Fibroblast of skin of back (primary cell): ENCODE measurements at regions not wholly inside any gene's neighbourhood (a gene's known extent, or its start where the extent isn't known, plus 50 kb on each side); places are given as distances from the start of the nearest gene placed in this dataset.
A peak's percentile ranks its signal among the peaks of the same experiment; 100 is the strongest.

Experiments used
- DNase-seq: peaks from one replicate; pipeline ENCODE4 v3.0.0-alpha.2; 2013

DNA sequence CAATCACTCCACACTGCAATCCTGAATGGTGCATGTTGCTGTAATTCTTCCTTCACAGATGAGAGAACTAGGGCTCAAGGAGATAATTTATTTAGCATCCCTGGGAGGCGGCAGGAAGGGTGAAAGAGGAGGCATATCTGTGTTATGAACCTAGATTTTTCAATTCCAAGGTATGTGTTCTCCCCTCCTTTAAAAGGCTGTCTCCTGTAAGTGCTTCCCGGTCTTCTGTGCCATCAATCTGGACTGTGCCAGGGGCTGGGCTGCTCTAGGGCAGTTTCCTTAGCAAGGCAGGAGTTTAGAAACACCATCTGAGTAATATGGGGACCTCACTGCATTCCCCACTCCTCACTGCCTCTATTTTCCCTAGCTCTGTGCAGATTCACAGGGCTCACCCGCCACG, 185.0 kb downstream of the RFC3 start:
- no peak for DNase-seq

DNA sequence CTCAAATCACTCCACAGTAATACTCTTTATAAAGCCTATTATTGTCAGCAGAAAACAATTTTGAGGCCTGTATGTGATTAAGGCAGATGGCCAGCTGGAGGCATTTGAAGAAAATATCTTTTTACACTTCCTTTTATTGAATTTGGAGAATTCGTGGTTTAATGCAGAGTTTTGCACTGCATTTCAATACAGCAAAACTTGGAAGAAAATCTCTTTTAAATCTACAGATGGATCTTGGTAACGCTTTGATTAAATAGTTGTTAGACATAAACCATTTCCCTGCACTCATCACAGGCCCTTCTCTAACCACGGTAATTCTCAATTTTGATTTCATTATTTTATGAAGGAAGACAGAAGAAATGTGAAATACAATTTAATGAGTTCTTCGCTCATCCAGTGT, 185.7 kb downstream of the RFC3 start:
- DNase-seq = no peak

DNA sequence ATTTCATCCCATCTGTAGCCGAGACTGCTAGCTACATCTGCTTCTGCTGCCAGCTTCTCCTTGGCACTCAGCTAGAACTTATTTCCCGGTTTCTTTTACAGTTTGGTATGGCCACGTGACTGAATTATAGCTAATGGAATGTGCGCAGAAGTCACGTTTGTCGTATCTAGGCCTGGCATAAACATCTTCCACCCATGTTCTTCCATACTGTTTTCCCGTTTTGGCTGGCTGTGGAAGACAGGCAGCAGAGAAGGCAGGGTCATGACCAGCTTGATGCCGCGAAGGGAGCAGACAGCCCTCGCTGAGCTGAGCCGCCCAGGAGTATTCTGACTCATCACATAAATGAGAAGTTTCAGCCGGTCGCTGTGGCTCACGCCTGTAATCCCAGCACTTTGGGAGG, 186.7 kb downstream of the RFC3 start:
- no peak for DNase-seq

DNA sequence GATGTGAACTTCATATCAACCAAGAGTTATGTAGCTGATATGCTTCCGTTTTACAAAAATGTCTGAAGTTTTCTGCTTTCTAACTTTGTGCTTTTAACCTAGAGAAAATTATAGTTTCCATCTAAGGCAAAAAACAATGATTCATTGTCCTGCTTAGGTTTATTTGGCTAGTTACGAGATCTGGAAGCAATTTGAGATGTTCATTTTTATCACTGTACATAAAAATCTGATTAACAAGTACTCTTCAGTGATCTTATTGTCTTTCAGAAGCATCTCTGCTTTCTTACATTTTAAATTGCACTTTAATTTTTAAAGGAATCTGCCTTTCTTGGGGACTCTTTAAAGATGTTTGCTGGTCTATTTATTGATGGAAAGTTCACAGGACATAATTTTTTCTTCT, 188.1 kb downstream of the RFC3 start:
- no peak for DNase-seq

DNA sequence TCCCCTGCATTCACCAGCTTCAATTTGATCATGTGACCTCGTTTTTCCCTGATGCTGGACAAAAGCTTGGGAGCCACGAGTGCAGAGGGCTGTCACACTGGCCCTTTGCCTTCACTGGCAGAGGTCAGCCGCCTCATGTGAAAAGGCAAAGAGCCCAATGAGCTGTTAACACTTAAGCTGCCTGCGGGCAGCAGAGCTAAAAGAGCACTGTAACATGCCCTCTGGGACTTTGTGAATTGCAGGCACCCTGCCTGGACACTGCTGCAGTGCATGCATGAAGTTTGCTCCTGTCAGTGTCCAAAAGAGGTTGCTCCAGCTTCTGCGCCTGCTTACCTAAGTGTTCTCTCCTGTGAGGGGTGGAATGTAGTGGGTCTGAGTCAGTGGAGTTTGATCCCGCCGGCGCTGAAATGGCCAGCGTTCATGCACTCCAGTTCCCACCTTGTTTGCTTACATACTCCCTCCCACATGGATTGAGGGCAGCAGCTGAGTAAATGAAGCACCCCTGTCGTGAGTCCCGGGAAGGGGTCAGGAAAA, 193.7 kb downstream of the RFC3 start:
- DNase-seq = no peak

DNA sequence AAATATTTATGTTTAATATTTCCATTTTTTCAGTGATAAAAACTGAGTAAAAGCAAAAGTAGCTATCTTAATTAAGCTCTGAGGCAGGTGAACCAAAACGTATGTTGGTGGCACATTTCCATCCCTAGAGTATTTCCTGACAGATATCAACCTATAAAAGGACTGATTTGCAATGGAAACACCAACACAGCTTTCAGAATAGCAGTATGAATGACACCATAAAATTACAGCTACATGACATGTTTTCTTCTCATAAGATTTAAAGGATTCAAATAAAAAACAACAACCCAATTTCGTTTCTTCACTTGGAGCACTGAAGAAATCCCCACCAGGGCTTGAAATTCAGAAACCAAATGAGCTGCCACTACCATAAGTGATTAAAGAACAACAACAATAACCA, 194.4 kb downstream of the RFC3 start:
- no peak for DNase-seq

DNA sequence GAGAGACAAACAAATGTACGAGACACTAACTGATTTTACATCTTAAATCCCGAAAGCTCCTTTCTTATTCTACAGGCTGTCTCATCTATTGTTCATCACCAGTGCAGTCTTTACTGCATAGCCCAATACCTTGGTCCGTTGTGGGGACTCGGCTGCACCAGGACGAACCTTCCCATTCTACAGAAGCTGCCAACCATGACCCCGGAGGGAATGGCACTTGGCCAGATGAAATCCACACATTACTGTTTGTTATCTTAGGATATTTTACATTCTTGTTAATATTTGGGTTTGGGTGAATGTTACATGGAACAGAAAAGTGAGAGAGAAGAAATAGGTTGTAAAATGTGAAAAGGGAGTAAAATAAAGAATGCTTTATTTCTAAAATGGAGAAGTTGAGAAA, 195.1 kb downstream of the RFC3 start:
- no peak for DNase-seq

DNA sequence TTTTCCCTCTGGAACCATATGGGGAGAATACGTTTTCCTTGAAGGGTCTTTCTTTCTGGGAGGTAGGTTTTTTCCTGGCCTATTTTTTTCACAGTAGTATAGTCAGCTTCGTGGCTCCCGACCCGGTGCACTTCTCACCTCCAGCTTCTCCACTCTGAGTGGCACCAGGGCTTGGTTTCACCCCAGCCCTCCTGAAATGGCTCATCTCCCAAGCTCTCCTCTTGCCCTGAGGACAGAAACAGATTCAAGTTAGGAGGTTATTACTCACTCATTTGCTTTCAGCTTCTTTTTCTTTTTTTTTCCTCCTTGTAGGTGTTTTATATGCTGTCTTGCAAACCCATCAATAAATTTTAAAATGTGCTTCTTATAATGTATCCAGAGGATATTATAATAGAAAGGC, 199.3 kb downstream of the RFC3 start:
- DNase-seq = no peak

DNA sequence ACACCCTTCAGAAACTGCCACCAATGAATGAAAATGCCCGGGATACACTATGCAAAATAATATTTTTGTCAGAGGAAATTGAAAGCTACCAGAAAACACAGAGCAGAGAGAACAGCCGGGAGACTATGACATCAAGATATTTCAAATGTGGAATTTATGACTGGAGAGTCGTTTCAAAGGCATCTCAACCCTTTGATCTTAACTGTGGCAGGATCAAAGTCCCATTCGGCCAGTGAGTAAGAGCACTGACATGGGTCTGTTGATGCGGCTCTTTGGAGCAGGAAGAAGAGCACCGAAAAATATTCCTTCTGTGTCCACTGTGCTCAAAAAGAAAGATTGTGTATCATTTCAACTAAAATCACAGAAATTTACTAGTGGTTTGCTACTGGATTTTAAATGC, 201.9 kb downstream of the RFC3 start:
- no peak for DNase-seq

DNA sequence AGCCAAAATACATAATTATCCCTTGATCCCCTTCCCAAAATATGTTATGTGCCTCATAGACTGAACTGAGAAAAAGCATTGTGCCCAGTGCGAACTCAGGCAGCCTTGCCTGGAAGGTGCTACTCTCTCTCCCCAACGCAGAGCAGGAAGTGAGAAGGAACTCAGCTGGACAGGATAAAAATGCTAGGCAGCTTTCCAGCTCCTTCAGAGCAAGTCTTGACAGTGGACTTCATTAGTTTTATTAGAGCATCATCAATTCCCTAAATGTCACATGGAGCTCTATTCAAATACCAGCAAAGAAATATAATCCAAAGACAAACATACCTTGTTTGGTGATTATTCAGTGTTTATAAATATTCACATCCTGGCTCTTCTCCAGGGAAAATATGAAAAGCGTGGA, 202.4 kb downstream of the RFC3 start:
- no peak for DNase-seq

DNA sequence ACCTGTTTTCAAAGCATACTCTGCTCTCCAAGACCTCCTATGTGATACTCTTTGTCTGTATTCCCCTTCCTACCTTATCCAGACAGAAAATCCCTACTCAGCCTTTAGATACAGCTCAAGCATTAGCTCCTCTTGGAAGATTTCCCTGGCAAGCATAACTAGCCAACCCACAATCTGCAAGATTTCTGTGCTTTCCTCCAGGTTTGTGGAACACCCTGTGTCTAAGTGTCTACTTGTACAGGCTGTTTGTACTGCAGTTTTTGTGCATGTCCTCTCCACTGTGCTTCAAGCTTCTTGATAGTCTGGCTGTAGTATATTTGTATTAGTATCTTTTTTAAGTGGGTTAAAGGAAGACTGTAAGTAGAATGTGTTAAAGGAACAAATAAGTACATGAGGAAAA, 203.7 kb downstream of the RFC3 start:
- no peak for DNase-seq

DNA sequence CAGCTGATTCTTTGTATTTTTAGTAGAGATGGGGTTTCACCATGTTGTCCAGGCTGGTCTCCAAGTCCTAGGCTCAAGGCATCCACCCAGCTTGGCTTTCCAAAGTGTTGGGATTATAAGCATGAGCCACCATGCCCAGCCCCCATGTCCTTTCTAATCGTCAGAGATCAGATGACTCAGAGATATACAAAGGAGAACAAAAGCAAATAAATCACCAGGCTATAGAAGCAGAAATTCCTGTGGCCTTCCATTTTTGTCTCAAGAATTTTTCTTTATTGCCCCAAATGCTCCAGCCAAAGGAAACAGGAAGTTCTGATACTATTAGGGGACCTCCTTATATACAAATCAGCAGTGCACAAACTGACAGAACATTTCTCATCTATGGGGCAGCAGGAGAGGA, 207.8 kb downstream of the RFC3 start:
- DNase-seq = peak; percentile 85

DNA sequence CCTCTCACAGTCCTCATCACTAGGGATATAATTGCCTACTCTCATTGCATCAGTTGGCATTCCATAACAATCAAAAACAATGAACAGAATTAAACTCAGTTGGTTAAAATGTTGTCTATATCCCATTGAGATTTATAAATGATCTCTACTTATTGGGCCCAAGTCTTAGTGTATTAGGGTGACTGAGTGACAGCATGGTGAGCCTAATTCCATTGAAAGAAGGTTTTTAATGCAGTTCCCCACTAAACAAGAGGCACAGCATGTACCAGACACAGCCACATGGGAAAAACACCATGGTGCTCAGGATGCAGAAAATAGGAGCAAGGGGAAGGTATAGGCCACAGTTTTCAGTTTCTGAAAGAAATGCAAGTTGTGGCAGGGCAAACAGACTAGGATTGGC, 208.4 kb downstream of the RFC3 start:
- no peak for DNase-seq

DNA sequence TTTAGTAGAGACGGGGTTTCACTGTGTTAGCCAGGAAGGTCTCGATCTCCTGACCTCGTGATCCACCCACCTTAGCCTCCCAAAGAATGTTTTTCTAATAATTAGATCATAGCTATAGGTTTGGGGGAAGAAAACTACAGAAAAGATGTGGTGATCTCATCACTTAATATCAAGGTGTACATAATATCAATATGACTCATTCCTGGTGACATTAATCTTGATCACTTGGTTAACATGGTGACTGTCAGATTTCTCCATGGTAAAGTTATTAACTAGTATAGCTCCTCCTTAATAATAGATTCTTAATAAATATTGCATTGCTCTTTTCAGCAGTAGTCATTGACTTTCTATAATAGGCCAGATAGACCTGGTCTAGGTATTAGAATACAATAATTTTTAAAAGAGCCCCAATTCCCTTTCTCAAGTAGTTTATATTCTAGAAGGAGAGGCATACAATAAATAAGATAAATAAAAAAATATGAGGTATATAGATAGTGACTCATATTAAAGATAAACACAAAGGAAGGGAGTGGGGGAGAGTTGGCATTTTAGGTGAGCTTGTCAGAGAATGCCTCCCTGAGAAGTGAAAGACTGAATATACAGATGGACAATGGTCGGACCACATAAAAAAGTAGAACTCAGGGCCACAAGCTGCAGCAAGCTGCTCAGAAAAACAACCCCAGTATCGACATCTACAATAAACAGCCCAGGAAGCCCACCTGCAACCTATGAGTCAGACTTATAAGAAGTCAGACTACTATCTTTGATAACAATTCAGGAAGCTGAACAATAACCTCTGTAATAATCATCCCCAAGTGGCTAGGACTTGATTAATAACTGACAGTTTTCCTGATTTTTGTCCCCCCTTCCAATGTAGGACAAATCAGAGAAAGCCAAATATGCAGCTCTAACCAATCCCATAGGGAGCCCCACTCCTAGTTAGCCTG, 210.8 kb downstream of the RFC3 start:
- no peak for DNase-seq

DNA sequence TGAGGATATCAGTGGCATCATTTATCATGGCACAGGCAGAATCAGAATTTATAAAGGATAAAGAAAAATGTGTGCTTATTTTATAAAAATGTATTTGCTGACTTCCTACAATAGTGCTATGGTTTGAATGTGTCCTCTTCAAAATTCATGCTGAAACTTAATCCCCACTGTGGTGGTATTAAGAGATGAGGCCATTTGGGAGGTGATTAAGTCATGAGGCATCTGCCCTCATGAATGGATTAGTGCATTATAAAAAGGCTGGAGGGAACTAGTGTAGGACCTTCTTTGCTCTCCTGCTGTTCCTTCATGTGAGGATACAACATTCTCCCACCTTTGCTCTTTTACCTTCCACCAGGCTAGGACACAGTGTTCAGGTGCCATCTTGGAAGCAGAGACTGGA, 212.8 kb downstream of the RFC3 start:
- peak; percentile 41 for DNase-seq

DNA sequence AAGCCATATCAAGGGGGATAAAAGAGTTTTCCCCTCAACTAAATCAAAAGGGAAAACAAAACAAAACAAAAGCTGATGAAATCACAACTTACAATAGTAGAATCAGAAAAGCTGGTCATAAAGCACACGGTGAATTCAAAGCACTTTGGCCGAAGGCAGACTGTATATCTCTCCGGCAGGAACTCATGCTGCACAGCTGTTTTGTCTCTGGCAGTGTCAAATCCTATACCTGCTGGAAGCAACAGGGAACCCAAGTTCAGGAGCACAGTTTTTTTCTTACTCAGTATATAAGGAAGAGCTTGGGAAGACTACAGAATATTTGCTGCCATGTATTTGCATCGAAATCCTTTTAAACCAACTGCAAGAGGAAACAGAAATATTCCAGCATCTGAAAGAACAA, 213.7 kb downstream of the RFC3 start:
- no peak for DNase-seq

DNA sequence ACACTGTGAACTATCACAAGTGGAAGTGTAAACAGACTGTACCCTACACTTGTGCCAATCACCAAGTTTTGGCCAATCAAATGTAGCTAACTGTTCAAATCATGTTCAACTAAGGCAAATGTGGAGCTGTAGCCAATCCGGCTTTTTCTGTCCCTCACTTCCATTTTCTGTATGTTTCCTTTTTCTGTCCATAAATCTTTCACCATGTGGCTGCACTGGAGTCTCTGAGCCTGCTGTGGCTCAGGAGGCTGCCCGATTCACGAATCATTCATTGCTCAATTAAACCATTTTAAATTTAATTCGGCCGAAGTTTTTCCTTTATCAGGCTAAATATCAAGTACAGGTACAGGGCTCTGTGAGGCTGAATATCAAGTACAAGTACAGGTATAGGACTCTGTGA, 216.5 kb downstream of the RFC3 start:
- no peak for DNase-seq

DNA sequence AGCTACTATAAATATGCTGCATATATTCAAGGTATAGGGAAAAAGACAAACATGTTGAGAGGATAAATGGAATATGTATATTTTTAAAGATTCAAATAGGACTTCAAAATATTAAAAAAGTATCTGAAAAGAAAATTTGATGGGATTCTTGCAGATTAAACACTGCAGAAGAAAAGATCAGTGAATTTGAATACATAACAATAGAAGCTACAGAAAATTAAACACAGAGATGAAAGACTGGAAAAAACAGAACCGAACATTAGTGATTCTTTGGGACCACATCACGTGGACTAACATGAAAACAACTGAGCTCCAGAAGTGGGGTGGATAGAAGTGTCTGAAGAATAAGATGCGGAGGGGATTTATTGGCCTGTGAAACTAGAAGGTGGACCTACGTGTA, 217.2 kb downstream of the RFC3 start:
- DNase-seq = no peak

DNA sequence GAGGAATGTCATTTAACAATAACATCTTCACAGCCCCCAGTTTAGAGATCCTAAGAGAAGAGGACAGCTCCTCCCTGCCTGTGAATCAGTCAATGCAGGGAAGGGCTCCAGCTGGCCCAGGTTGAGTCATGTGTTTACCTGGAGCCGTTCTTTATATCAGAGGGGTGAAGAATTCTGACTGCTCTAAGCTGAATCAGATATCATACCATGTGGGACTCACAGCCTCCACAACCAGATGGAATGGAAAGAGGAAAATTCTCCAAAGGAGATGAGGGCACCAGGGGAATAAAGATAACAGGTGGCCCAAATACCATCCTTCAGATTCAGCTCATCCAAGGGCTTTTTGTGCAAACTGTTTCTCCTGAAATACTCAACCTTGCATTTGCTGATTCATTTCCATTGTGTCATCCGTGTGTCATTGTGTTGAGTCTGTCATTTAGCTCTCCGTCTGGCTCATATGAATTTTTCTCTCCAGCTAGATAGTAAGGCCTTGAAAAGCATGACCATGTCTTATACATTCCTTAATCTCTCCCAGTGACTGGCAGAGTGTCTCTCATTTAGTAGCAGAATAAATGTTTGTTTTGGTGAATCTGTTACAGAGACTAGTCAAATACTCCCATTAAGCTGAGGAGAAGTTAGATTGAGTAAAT, 217.9 kb downstream of the RFC3 start:
- peak; percentile 65 for DNase-seq

DNA sequence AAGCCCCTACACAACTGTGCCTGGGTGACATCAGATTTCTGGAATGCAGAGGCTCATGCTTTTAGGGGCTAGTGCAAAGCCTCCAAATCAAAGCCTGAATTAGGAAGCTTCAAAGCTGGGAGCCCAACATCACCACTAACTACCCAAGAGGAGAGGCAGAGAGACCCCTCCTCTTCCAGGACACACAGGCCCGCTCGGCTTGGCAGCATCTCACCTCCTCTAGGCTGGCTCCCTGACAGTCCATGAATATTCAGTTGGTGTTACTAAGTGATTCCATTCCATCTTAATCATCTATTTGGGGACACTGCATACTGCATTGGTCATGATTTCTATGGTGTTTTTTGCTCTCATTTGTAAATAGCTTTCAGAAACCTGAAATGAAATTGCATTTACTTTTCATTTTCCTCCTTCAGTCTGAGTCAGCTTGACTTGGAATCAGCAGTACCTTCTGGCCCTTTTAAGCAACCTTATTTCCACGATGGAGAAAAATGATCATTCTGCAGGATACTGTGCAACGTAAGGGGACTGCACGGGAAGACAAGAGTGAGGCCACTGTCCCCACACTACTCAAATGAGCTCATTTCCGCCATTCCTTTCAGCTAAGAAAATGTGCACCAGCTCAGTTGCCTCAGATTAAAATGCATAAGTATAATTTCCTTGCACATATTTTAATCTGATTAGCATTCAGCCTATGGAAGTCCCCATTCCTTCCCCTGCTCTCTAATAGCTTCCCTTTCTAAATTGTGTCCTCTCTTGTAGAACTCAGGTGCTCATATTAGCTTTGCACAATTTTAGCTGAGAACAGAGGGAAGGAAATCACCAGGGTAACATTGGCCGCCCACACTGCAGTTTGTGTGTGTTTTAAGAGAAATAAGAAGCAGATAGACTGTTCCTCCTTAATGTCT, 219.9 kb downstream of the RFC3 start:
- DNase-seq = peak; percentile 17

DNA sequence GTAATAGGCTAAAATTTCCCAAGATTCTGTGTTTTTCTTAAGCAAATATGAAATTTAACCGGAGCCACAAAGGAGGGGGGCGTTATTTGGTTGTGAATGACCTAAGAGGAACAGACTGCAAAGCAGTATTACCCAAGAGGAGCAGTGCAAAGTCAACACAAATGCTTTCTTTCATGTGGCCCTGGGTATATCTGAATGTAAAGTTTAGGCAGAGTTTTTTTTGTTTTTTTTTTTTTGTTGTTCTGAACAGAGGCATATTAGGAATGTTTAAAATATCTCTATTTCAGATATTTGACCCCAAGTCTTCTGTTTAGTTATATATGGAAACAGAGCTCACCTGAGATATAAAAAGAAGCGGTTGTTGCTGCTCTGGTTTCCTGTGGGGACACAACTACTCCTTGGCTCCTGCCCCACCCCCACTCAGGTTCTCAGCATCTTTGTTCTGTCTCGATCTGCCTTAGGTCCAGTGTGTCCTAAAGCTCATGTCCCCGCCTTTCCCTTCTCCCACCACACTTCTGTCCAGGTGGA, 220.7 kb downstream of the RFC3 start:
- no peak for DNase-seq

DNA sequence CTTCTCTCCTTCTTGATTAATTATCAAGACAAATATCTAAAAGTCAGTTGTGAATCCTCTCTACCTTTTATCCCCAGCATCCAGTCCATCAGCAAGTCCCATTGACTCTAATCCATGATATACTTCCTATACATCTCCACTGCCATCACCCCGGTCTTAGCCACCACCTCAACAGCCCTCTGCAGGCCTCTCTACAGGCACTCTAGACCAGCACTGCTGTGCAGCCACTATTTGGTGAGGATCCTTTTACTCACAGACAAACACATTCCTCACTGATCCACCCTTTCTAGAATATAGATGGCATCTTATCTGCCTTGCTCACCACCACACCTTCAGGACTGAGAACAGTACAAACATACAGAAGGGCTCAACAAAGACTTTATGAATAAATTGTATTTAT, 221.7 kb downstream of the RFC3 start:
- no peak for DNase-seq

DNA sequence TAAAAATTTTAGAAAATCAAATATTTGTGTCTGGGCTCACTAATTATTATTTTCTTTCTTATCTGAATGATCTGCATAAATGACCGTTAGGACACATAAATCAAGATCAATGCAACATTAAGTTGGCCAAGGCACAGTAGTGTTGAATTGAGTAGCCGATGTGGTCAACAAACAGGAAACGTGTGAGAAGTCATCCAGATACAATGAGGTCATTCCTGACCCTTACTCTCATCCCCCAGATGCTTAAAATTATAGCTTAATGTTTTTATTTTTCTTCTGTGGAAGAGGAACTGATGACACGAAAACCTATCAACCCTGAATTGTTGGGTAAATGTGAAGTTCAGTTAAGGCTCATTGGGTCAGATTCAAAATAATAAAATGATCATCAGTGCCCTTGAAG, 222.9 kb downstream of the RFC3 start:
- no peak for DNase-seq
